ENCODE measurements at regions not wholly inside any gene's neighbourhood (a gene's known extent, or its start where the extent isn't known, plus 50 kb on each side); places are given as distances from the start of the nearest gene placed in this dataset.
"Not testable (repeated sequence)": the region's sequence is repeated elsewhere in the genome, so short reads cannot be mapped to it uniquely, and the experiment has no call there.

DNA sequence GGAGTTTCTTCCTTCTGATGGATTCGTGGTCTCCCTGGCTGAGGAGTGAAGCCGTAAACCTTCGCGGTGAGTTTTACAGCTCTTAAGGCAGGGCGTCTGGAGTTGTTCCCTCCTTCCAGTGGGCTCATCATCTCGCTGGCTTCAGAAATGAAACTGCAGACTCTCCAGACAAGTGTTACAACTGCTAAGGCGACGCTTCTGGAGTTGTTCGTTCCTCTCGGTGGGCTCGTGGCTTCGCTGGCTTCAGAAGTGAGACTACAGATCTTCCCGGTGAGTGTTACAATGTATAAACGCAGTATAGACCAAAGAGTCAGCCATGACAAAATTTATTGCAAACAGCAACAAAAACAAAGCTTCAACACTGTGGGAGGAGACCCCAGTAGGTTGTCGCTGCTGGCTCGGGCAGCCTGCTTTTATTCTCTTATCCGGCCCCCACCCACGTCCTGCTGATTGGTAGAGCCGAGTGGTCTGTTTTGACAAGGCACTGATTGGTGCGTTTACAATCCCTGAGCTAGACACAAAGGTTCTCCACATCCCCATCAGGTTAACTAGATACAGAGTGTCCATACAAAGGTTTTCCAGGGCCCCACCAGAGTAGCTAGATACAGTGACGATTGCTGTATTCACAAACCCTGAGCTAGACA is 113.2 kb downstream of the GPX5 start:
- intact Hi-C loops (cut with DNase I), result no loop called here
- Histone ChIP-seq H3K36me3 (no peaks in the 10 kb centered on the region), H3K27ac (no peak overlapping the region), H3K9me3 (no peaks in the 10 kb centered on the region), H3K4me1 (no peaks in the 10 kb centered on the region), H3K4me3 (no peak overlapping the region), H3K27me3 (no peaks in the 10 kb centered on the region)
- DNase-seq (ENCODE audit: low spot score in 2 of 2), result no peak
- TF ChIP-seq, protein P1, sequence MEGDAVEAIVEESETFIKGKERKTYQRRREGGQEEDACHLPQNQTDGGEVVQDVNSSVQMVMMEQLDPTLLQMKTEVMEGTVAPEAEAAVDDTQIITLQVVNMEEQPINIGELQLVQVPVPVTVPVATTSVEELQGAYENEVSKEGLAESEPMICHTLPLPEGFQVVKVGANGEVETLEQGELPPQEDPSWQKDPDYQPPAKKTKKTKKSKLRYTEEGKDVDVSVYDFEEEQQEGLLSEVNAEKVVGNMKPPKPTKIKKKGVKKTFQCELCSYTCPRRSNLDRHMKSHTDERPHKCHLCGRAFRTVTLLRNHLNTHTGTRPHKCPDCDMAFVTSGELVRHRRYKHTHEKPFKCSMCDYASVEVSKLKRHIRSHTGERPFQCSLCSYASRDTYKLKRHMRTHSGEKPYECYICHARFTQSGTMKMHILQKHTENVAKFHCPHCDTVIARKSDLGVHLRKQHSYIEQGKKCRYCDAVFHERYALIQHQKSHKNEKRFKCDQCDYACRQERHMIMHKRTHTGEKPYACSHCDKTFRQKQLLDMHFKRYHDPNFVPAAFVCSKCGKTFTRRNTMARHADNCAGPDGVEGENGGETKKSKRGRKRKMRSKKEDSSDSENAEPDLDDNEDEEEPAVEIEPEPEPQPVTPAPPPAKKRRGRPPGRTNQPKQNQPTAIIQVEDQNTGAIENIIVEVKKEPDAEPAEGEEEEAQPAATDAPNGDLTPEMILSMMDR (IDR thresholded peaks at IDR 0.05), result no peak

DNA sequence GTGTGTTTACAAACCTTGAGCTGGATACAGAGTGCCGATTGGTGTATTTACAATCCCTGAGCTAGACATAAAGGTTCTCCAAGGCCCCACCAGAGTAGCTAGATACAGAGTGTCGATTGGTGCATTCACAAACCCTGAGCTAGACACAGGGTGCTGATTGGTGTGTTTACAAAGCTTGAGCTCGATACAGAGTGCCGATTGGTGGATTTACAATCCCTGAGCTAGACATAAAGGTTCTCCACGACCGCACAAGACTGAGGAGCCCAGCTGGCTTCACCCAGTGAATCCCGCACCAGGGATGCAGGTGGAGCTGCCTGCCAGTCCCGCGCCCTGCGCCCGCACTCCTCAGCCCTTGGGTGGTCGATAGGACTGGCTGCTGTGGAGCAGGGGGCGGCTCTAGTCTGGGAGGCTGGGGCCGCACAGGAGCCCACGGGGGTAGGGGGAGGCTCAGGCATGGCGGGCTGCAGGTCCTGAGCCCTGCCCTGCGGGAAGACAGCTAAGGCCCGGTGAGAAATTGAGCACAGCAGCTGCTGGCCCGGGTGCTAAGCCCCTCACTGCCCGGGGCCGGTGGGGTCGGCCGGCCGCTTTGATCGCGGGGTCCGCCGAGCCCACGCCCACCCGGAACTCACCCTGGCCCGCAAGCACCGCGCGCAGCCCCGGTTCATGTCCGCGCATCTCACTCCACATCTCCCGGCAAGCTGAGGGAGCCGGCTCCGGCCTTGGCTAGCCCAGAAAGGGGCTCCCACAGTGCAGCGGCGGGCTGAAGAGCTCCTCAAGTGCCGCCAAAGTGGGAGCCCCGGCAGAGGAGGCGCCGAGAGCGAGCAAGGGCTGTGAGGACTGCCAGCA is 114.0 kb downstream of the GPX5 start:
- H3K27me3 ChIP-seq; H3K9me3 ChIP-seq; DNase-seq (ENCODE audit: low spot score in 2 of 2); H3K27ac ChIP-seq; H3K36me3 ChIP-seq; intact Hi-C loops (cut with DNase I); H3K4me1 ChIP-seq; H3K4me3 ChIP-seq: not testable (repeated sequence)

DNA sequence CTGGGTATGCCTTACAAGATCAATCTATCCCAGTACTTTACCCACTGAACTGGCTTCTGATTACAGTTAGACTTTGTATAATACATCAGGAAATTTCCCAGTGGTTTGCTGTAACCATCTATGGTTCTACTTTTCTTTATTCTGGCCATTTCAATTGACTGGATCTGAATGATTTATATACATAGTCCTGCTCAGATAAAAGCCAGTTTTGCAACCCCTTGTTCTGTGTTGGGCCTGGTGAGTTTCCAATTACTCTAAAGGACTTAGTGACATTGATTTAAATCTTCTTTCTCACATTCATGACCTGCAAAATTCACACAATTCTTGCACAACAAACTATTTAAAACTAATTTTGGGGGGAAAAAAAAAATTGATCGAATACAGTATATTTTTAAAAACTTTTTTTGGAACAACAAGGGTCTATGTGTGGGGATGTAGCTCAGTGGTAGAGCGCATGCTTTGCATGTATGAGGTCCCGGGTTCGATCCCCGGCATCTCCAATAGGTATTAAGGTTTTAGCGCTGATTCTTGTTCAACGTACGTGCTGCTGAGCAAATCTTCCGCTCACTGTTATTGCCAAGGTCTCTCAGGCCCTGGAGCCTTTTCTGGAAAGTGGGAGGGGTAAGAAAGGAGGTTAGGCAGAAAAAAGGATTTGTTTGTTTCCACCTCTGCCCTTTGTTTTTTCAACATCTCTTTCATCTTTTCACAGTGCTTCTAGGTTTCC is 117.5 kb downstream of the GPX5 start:
- intact Hi-C loops (cut with DNase I), result no loop called here
- Histone ChIP-seq H3K36me3 (no peaks in the 10 kb centered on the region), H3K9me3 (no peaks in the 10 kb centered on the region), H3K27ac (no peak overlapping the region), H3K4me1 (no peaks in the 10 kb centered on the region), H3K27me3 (no peaks in the 10 kb centered on the region), H3K4me3 (no peak overlapping the region)
- no peak for DNase-seq (ENCODE audit: low spot score in 2 of 2)
- TF ChIP-seq, protein P1 (IDR thresholded peaks at IDR 0.05), result no peak

DNA sequence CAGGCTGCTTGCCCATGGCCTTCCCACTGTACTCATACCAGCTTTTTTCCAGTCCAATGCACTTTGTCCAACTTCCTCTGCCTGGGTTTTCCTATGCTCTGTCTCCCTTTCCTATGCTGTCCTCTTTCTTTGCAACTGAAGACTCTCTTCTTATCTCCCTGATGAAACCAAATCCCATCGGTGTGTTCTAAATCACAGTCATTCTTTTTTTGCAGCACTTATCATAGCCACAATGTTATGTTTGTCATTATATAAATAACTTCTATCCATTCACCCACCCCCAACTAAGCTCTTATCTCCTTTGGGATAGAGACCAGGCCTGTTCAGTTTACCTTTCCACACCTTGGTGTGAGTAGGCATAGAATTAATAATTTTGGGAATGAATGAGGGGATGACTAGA is 121.0 kb downstream of the GPX5 start:
- no peak overlapping the region for H3K27ac ChIP-seq
- H3K27me3 ChIP-seq, result no peaks in the 10 kb centered on the region
- no peaks in the 10 kb centered on the region for H3K9me3 ChIP-seq
- intact Hi-C loops (cut with DNase I), result no loop called here
- H3K36me3 ChIP-seq, result no peaks in the 10 kb centered on the region
- no peak for DNase-seq (ENCODE audit: low spot score in 2 of 2)
- H3K4me3 ChIP-seq, result no peak overlapping the region
- TF ChIP-seq, protein P1 (IDR thresholded peaks at IDR 0.05), result no peak
- no peaks in the 10 kb centered on the region for H3K4me1 ChIP-seq

DNA sequence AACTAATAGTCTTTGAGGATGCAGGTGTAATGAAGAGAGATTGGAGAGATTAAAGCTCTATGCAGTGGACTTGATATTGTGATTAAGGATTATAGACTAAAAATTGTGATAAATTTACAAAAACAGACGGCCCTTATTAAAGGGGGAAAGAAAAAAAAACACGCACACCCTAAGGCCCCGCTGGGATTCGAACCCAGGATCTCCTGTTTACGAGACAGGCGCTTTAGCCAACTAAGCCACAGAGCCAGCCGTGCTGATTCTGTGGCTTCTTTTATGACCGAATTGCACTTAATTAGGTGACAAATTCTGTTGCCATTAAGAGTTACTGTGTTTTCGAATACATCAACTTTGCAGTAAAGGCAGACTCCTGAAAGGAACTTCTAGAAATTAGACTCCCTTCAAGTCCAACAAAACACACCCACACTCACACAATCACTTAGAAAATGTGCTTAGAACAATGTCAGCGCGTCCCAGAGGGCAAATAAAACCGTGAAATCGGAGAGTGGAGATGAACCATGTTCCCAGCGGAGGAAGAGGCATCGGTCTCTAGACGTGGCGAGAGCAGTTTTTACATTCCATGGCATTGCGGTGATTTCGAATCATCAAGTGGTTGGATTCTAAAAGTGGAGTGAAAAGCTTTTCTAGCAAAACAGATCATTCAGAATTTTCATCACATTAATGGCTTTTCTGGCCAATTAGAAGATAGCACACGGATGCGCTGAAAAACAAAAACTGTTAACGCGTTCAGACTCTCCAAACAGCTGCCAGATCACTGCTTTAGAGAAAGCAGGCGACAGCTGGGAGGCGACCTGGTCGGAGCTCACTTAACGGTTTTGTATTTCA is 122.6 kb downstream of the GPX5 start:
- intact Hi-C loops (cut with DNase I), result no loop called here
- Histone ChIP-seq H3K27ac (no peak overlapping the region), H3K9me3 (no peaks in the 10 kb centered on the region), H3K27me3 (no peaks in the 10 kb centered on the region), H3K4me3 (peak overlapping the region; percentile 53 to 62), H3K36me3 (no peaks in the 10 kb centered on the region), H3K4me1 (no peaks in the 10 kb centered on the region)
- TF ChIP-seq, protein P1 (IDR thresholded peaks at IDR 0.05), result no peak
- DNase-seq (ENCODE audit: low spot score in 2 of 2), result no peak

Data from ascending aorta (tissue), 2 donors.